ENCODE measurements at regions not wholly inside any gene's neighbourhood (a gene's known extent, or its start where the extent isn't known, plus 50 kb on each side); places are given as distances from the start of the nearest gene placed in this dataset.

GRCh38 chr2:59888015-59888414 lies 665.4 kb downstream of the BCL11A start:
- TF ChIP-seq EZH2 (IDR thresholded peaks at IDR 0.05; ENCODE audit: borderline replicate concordance, low read length) (no peak), CTCF (IDR thresholded peaks at IDR 0.05; ENCODE audit: low read length) (peak; percentile 21; the same call in 1 of the 2 replicates)

Measured in OCI-LY1 (cell line).